K562 (cell line): ENCODE measurements at regions not wholly inside any gene's neighbourhood (a gene's known extent, or its start where the extent isn't known, plus 50 kb on each side); places are given as distances from the start of the nearest gene placed in this dataset.

Source experiments
- ATAC-seq: fragments of 200-7000 bp; cut with Tn5 transposase; 3 replicates; pipeline ENCODE4 v1.9.1; 2020; ENCODE audit warnings: moderate library complexity
- BruUV-seq: library from RNA; stranded (reverse); fragments of 400-500 nt; replicated peaks from 2 replicates; lab custom pipeline; 2021; lab: Mats Ljungman, UMichigan
- CTCF ChIA-PET: fragments of 300-600 bp; formaldehyde crosslinking; extraction: SDS; loops from one replicate; lab custom pipeline; 2021; ENCODE audit warnings: low intra/inter-chr PET ratio; lab: Yijun Ruan, JAX
- POLR2A ChIA-PET: fragments of 300-600, 350-650 bp; sonication (Branson Sonifier 250); formaldehyde crosslinking; extraction: SDS; loops from one replicate; lab custom pipeline; 2021; ENCODE audit warnings: antibody characterized with exemption, inconsistent platforms; lab: Yijun Ruan, JAX
- DNase-seq, 4 experiments: peaks; one replicate each; pipeline versions ENCODE4 v3.0.0 to v3.0.0-alpha.2; 2011 to 2018; ENCODE audit warnings: low spot score in 3 of 4, mixed read lengths in 3 of 4; ENCODE audit errors: extremely low read depth in 1 of 4
- FAIRE-seq: peaks from 2 replicates; lab custom pipeline; 2011; peaks lifted over from hg19 to GRCh38; lab: Jason Lieb, UNC
- H2AFZ ChIP-seq: 2 replicates; pipeline ENCODE4 v1.6.0; 2011; ENCODE audit warnings: low read depth, low read length, control low read depth, inconsistent platforms
- H3K27ac ChIP-seq: fragments of 200-600 bp; 3 replicates; pipeline ENCODE4 v1.8.0; 2011; ENCODE audit warnings: low read depth, mild to moderate bottlenecking, control low read depth, inconsistent platforms, low read length, moderate library complexity, mixed read lengths; ENCODE audit errors: extremely low read depth
- H3K27me3 ChIP-seq, 2 experiments: fragments of 300-600 bp in 1 of 2; 2 replicates in 1 of 2; 3 replicates in 1 of 2; pipeline versions ENCODE4 v1.6.0 to v1.8.0; 2011; ENCODE audit warnings: inconsistent platforms in 2 of 2, low read length in 2 of 2, mild to moderate bottlenecking in 1 of 2, mixed read lengths in 1 of 2, moderate library complexity in 1 of 2; ENCODE audit not compliant: control insufficient read depth in 2 of 2, insufficient read depth in 2 of 2
- H3K36me3 ChIP-seq: fragments of 300-600 bp; 3 replicates; pipeline ENCODE4 v1.8.0; 2011; ENCODE audit warnings: mild to moderate bottlenecking, low read length, inconsistent platforms; ENCODE audit not compliant: control insufficient read depth, insufficient read depth
- H3K4me1 ChIP-seq, 2 experiments: fragments of 200-600 bp in 1 of 2; replicated peaks in 1 of 2; 2 replicates in 1 of 2; 3 replicates in 1 of 2; pipeline versions ENCODE4 v1.5.1 to v1.8.0; 2011; ENCODE audit warnings: inconsistent platforms in 2 of 2, low read length in 2 of 2, mild to moderate bottlenecking in 1 of 2, mixed read lengths in 1 of 2, moderate library complexity in 1 of 2; ENCODE audit not compliant: control insufficient read depth in 2 of 2, insufficient read depth in 2 of 2
- H3K4me2 ChIP-seq: 2 replicates; pipeline ENCODE4 v1.6.1; 2011; ENCODE audit warnings: low read length, control low read depth, inconsistent platforms, mixed read lengths; ENCODE audit not compliant: insufficient read depth
- H3K4me3 ChIP-seq: fragments of 200-600 bp; sonication (generic), shearing (Covaris generic); 2 replicates; pipeline ENCODE4 v1.5.1; 2016; ENCODE audit warnings: control low read depth, inconsistent platforms
- H3K79me2 ChIP-seq: fragments of 200-600 bp; 3 replicates; pipeline ENCODE4 v1.8.0; 2011; ENCODE audit warnings: low read length, inconsistent platforms; ENCODE audit not compliant: control insufficient read depth, insufficient read depth
- H3K9ac ChIP-seq, 2 experiments: 2 replicates each; pipeline versions ENCODE4 v1.6.0 to v1.6.1; 2011; ENCODE audit warnings: low read depth in 2 of 2, low read length in 2 of 2, control low read depth in 1 of 2, inconsistent platforms in 1 of 2, mild to moderate bottlenecking in 1 of 2, mixed read lengths in 1 of 2; ENCODE audit not compliant: insufficient read depth in 1 of 2
- H3K9me1 ChIP-seq: one replicate; pipeline ENCODE4 v1.6.0; 2011; ENCODE audit warnings: inconsistent platforms, mild to moderate bottlenecking, low read length, moderate library complexity; ENCODE audit not compliant: control insufficient read depth, insufficient read depth
- H3K9me3 ChIP-seq: replicated peaks from 2 replicates; pipeline ENCODE4 v1.5.1; 2011; ENCODE audit warnings: low read depth, low read length, inconsistent platforms; ENCODE audit not compliant: control insufficient read depth, insufficient read depth
- H4K20me1 ChIP-seq: replicated peaks from 2 replicates; pipeline ENCODE4 v1.6.1; 2011; ENCODE audit warnings: low read length, inconsistent platforms, mixed read lengths; ENCODE audit not compliant: control insufficient read depth, insufficient read depth
- GATAD2A ChIP-seq: fragments of 450-650 bp; IDR thresholded peaks from 2 replicates; pipeline ENCODE4 v1.6.1; 2017
- HNRNPH1 ChIP-seq: fragments of 200-400 bp; formaldehyde crosslinking; optimal IDR thresholded peaks from 2 replicates; pipeline ENCODE3; 2017; ENCODE audit warnings: low read depth, mild to moderate bottlenecking, low read length, moderate library complexity
- HOXB6 ChIP-seq: fragments of 250-450 bp; sonication (Bioruptor Pico); IDR thresholded peaks from 2 replicates; pipeline ENCODE4 v1.5.1; 2022; ENCODE audit warnings: mild to moderate bottlenecking, borderline replicate concordance
- MAFK ChIP-seq: IDR thresholded peaks from 2 replicates; pipeline ENCODE4 v1.6.1; 2011; ENCODE audit warnings: low read length, improper control_type of control experiment
- NFATC3 ChIP-seq: fragments of 450-650 bp; IDR thresholded peaks from 2 replicates; pipeline ENCODE4 v1.6.1; 2017; ENCODE audit warnings: mild to moderate bottlenecking
- NFE2L1 ChIP-seq: fragments of 450-650 bp; IDR thresholded peaks from 2 replicates; pipeline ENCODE4 v1.6.1; 2016; ENCODE audit warnings: missing genetic modification characterization, low read depth, mild to moderate bottlenecking, missing compliant biosample characterization, moderate library complexity, borderline replicate concordance
- NR4A1 ChIP-seq, 2 experiments: fragments of 250-450 bp in 1 of 2; fragments of 450-650 bp in 1 of 2; sonication (Bioruptor Pico) in 1 of 2; IDR thresholded peaks; 2 replicates each; pipeline versions ENCODE4 v1.4.0 to v1.6.1; 2016 to 2020; ENCODE audit warnings: mild to moderate bottlenecking in 2 of 2, missing compliant biosample characterization in 1 of 2, missing genetic modification characterization in 1 of 2, moderate library complexity in 1 of 2
- PCBP2 ChIP-seq: fragments of 200-400 bp; formaldehyde crosslinking; IDR thresholded peaks from 2 replicates; pipeline ENCODE4 v1.6.1; 2018; ENCODE audit warnings: low read length, low read depth, mild to moderate bottlenecking, moderate library complexity; ENCODE audit not compliant: poor library complexity, severe bottlenecking
- STAT5A ChIP-seq: IDR thresholded peaks from 2 replicates; pipeline ENCODE4 v1.6.1; 2012; ENCODE audit warnings: low read length, inconsistent platforms, borderline replicate concordance
- USF1 ChIP-seq: sonication (generic); formaldehyde crosslinking; IDR thresholded peaks from 2 replicates; pipeline ENCODE4 v1.9.0; 2022; ENCODE audit warnings: mild to moderate bottlenecking, missing genetic modification reagents
- YY1 ChIP-seq, 3 experiments: IDR thresholded peaks; 2 replicates each; pipeline ENCODE4 v1.6.1; 2011; ENCODE audit warnings: low read length in 2 of 3, mild to moderate bottlenecking in 2 of 3, moderate library complexity in 2 of 3, borderline replicate concordance in 1 of 3, control low read depth in 1 of 3, low read depth in 1 of 3; ENCODE audit not compliant: insufficient read depth in 3 of 3, insufficient replicate concordance in 2 of 3, control insufficient read depth in 1 of 3, insufficient read length in 1 of 3; ENCODE audit errors: extremely low read depth in 1 of 3
- ZFP1 ChIP-seq: fragments of 450-650 bp; formaldehyde crosslinking; IDR thresholded peaks from 2 replicates; pipeline ENCODE4 v1.4.0; 2020; ENCODE audit warnings: mild to moderate bottlenecking, mixed read lengths
- ZFP30 ChIP-seq: fragments of 250-450 bp; sonication (Bioruptor Pico); IDR thresholded peaks from 2 replicates; pipeline ENCODE4 v1.8.0; 2022; ENCODE audit warnings: moderate library complexity, mild to moderate bottlenecking, inconsistent platforms, borderline replicate concordance
- WGBS: fragments of 100-300 bp; shearing (Covaris generic); methylation state at CpG from one replicate; pipeline ENCODE4 v1.1.6; 2016; ENCODE audit warnings: low coverage, mixed read lengths; ENCODE audit not compliant: insufficient coverage; ENCODE audit errors: missing lambda C conversion rate; 5-methylcytosine and 5-hydroxymethylcytosine counted together
- in situ Hi-C: fragments of 300-500 bp; cut with MboI; formaldehyde crosslinking; loops from 4 replicates; pipeline ENCODE4 v1.15.0; 2018; ENCODE audit warnings: inconsistent platforms, mixed read lengths
- intact Hi-C: fragments of 100-400 bp; cut with micrococcal nuclease; formaldehyde crosslinking; loops from 2 replicates; pipeline ENCODE4 v1.14.2; 2022

GRCh38 chr5:89694026-89694550 lies 715.5 kb downstream of the CETN3 start:
- H4K20me1 ChIP-seq: no peaks in the 10 kb centered on the region
- H3K4me3 ChIP-seq: no peak overlapping the region
- H3K36me3 ChIP-seq: no peaks in the 10 kb centered on the region
- in situ Hi-C loops (no loop called here), intact Hi-C loops (no loop called here)
- no TSS peak for BruUV-seq
- DNase-seq (no peak), ATAC-seq (no peak), FAIRE-seq (no peak)
- H3K9ac ChIP-seq: no peak overlapping the region
- H3K9me1 ChIP-seq: no peaks in the 10 kb centered on the region
- no peak overlapping the region for H2AFZ ChIP-seq
- H3K79me2 ChIP-seq: no peaks in the 10 kb centered on the region
- WGBS: 3% methylated on average over 3 of the region's 3 CpGs
- no peak overlapping the region for H3K27ac ChIP-seq
- H3K4me2 ChIP-seq: no peak overlapping the region
- no peaks in the 10 kb centered on the region for H3K4me1 ChIP-seq
- no peak for TF ChIP-seq PCBP2
- no peak for TF ChIP-seq USF1 (CRISPR knock-in tag)
- TF ChIP-seq YY1 (IDR thresholded peaks at IDR 0.05; ENCODE audit: borderline replicate concordance in 1 of 3, control insufficient read depth in 1 of 3, extremely low read depth in 1 of 3, insufficient read depth in 3 of 3, insufficient read length in 1 of 3, insufficient replicate concordance in 2 of 3, low read depth in 1 of 3, low read length in 2 of 3): no peak
- no peak for TF ChIP-seq ZFP1
- TF ChIP-seq STAT5A: no peak
- no peak for TF ChIP-seq HNRNPH1
- TF ChIP-seq HOXB6 (CRISPR knock-in tag): no peak
- no peak for TF ChIP-seq GATAD2A
- no peak for TF ChIP-seq MAFK
- TF ChIP-seq NR4A1 (CRISPR knock-in tag; IDR thresholded peaks at IDR 0.05): no peak
- no peak for TF ChIP-seq NR4A1 (tag; IDR thresholded peaks at IDR 0.05)
- TF ChIP-seq NFATC3: no peak
- no peak for TF ChIP-seq ZFP30 (CRISPR knock-in tag)
- no peak for TF ChIP-seq NFE2L1 (tag)
- no peaks in the 10 kb centered on the region for H3K9me3 ChIP-seq
- ChIA-PET POLR2A (no interaction called here), CTCF (no interaction called here)
- no peaks in the 10 kb centered on the region for H3K27me3 ChIP-seq
